Suprapubic skin (tissue), 4 donors: ENCODE measurements at regions not wholly inside any gene's neighbourhood (a gene's known extent, or its start where the extent isn't known, plus 50 kb on each side); places are given as distances from the start of the nearest gene placed in this dataset.

ENCODE experiments used
- DNase-seq, 2 donors: peaks; one replicate each; pipeline ENCODE4 v3.0.0-alpha.2; 2019; ENCODE audit warnings: low spot score in 2 of 2
- H3K27ac ChIP-seq: fragments of 200-600 bp; sonication (generic); one replicate; pipeline ENCODE4 v1.5.1; 2019
- H3K27me3 ChIP-seq: fragments of 200-600 bp; sonication (generic); one replicate; pipeline ENCODE4 v1.5.1; 2019
- H3K36me3 ChIP-seq: fragments of 200-600 bp; sonication (generic); one replicate; pipeline ENCODE4 v1.5.1; 2019
- H3K4me1 ChIP-seq: fragments of 200-600 bp; sonication (generic); one replicate; pipeline ENCODE4 v1.5.1; 2019
- H3K4me3 ChIP-seq: fragments of 200-600 bp; sonication (generic); one replicate; pipeline ENCODE4 v1.5.1; 2019; ENCODE audit warnings: mild to moderate bottlenecking
- H3K9me3 ChIP-seq: fragments of 200-600 bp; sonication (generic); one replicate; pipeline ENCODE4 v1.5.1; 2019
- EP300 ChIP-seq: sonication (generic); formaldehyde crosslinking; IDR thresholded peaks from one replicate; pipeline ENCODE4 v1.6.1; 2017; ENCODE audit warnings: antibody characterized with exemption
- POLR2A ChIP-seq, 2 donors: fragments of 450-650 bp; IDR thresholded peaks; one replicate each; pipeline ENCODE4 v1.6.1; 2017; ENCODE audit warnings: antibody characterized with exemption in 2 of 2, mild to moderate bottlenecking in 2 of 2, moderate library complexity in 2 of 2
- POLR2AphosphoS5 ChIP-seq, 3 donors: sonication (generic); formaldehyde crosslinking; IDR thresholded peaks; one replicate each; pipeline ENCODE4 v1.6.1; 2017; ENCODE audit warnings: antibody characterized with exemption in 3 of 3
- WGBS: methylation state at CpG from one replicate; pipeline ENCODE4 v1.1.5; 2018; 5-methylcytosine and 5-hydroxymethylcytosine counted together
- TF ChIP-seq, protein P1 (sequence below), 2 donors: fragments of 200-600 bp in 1 of 2; fragments of 450-650 bp in 1 of 2; sonication (generic) in 1 of 2; IDR thresholded peaks; one replicate each; pipeline ENCODE4 v1.5.1; 2016 to 2019; ENCODE audit warnings: antibody characterized with exemption in 2 of 2, mild to moderate bottlenecking in 1 of 2, moderate library complexity in 1 of 2

- TF ChIP-seq, protein P1, sequence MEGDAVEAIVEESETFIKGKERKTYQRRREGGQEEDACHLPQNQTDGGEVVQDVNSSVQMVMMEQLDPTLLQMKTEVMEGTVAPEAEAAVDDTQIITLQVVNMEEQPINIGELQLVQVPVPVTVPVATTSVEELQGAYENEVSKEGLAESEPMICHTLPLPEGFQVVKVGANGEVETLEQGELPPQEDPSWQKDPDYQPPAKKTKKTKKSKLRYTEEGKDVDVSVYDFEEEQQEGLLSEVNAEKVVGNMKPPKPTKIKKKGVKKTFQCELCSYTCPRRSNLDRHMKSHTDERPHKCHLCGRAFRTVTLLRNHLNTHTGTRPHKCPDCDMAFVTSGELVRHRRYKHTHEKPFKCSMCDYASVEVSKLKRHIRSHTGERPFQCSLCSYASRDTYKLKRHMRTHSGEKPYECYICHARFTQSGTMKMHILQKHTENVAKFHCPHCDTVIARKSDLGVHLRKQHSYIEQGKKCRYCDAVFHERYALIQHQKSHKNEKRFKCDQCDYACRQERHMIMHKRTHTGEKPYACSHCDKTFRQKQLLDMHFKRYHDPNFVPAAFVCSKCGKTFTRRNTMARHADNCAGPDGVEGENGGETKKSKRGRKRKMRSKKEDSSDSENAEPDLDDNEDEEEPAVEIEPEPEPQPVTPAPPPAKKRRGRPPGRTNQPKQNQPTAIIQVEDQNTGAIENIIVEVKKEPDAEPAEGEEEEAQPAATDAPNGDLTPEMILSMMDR (IDR thresholded peaks at IDR 0.05), result no peak
- TF ChIP-seq EP300, result no peak
- no peak for TF ChIP-seq POLR2AphosphoS5 (IDR thresholded peaks at IDR 0.05)
- TF ChIP-seq POLR2A (IDR thresholded peaks at IDR 0.05), result no peak
- peaks cover 15% of the 10 kb centered on the region for H3K4me1 ChIP-seq
- 91% methylated on average over 4 of the region's 4 CpGs for WGBS
- H3K4me3 ChIP-seq, result no peak overlapping the region
- no peaks in the 10 kb centered on the region for H3K27me3 ChIP-seq
- H3K27ac ChIP-seq, result no peak overlapping the region
- H3K36me3 ChIP-seq, result no peaks in the 10 kb centered on the region
- no peaks in the 10 kb centered on the region for H3K9me3 ChIP-seq
- DNase-seq, result no peak
These were observed 286.5 kb downstream of the ZSWIM6 start for GRCh38 chr5:61618577-61618976.

- TF ChIP-seq POLR2A (IDR thresholded peaks at IDR 0.05), result no peak
- no peak for TF ChIP-seq POLR2AphosphoS5 (IDR thresholded peaks at IDR 0.05)
- TF ChIP-seq, protein P1 (IDR thresholded peaks at IDR 0.05), result no peak
- no peak for TF ChIP-seq EP300
- Histone ChIP-seq H3K9me3 (no peaks in the 10 kb centered on the region), H3K4me3 (no peak overlapping the region), H3K4me1 (peaks cover 15% of the 10 kb centered on the region), H3K27me3 (no peaks in the 10 kb centered on the region), H3K27ac (no peak overlapping the region), H3K36me3 (no peaks in the 10 kb centered on the region)
- DNase-seq, result no peak
- WGBS, result 87% methylated on average over 3 of the region's 3 CpGs
These were observed 287.2 kb downstream of the ZSWIM6 start for GRCh38 chr5:61619289-61619688.

- H3K36me3 ChIP-seq, result no peaks in the 10 kb centered on the region
- no peak overlapping the region for H3K27ac ChIP-seq
- no peaks in the 10 kb centered on the region for H3K9me3 ChIP-seq
- no peak for DNase-seq
- no peak overlapping the region for H3K4me3 ChIP-seq
- H3K27me3 ChIP-seq, result no peaks in the 10 kb centered on the region
- TF ChIP-seq POLR2AphosphoS5 (IDR thresholded peaks at IDR 0.05) (no peak), POLR2A (IDR thresholded peaks at IDR 0.05) (no peak), EP300 (no peak)
- TF ChIP-seq, protein P1 (IDR thresholded peaks at IDR 0.05), result no peak
- peaks cover 20% of the 10 kb centered on the region for H3K4me1 ChIP-seq
- 50% methylated on average over 8 of the region's 8 CpGs for whole genome bisulfite sequencing
These were observed 287.9 kb downstream of the ZSWIM6 start for GRCh38 chr5:61619777-61620518.

DNA sequence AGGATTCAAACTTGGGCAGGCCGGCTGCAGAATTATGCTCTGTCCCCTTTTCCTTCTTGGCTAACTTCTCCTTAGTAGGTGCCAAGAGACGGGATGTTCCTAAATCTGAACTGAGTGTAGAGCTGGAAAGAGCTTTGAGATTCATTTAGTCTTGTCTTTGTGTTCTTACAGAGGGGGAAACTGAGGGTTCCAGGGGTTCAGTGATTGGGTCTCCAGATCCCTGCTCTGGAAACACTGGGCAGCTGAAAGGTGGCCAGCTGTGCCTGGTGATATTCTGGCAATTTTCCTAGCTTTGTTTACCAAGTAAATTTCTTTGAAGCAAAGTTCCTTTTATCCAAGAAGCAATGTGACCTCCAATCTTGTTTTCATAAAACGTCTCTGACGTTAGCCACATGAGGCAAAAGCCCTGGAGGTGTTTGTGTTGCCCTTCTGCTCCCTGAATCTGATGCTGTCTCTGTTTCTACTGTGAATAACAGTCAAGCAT, 288.7 kb downstream of the ZSWIM6 start:
- WGBS, result 31% methylated on average over 4 of the region's 4 CpGs
- Histone ChIP-seq H3K4me3 (no peak overlapping the region), H3K27me3 (no peaks in the 10 kb centered on the region), H3K36me3 (no peaks in the 10 kb centered on the region), H3K27ac (peak overlapping the region; percentile 53), H3K9me3 (no peaks in the 10 kb centered on the region), H3K4me1 (peaks cover 28% of the 10 kb centered on the region)
- no peak for DNase-seq
- TF ChIP-seq POLR2AphosphoS5 (IDR thresholded peaks at IDR 0.05), result no peak
- no peak for TF ChIP-seq EP300
- no peak for TF ChIP-seq POLR2A (IDR thresholded peaks at IDR 0.05)
- TF ChIP-seq, protein P1 (IDR thresholded peaks at IDR 0.05), result no peak

DNA sequence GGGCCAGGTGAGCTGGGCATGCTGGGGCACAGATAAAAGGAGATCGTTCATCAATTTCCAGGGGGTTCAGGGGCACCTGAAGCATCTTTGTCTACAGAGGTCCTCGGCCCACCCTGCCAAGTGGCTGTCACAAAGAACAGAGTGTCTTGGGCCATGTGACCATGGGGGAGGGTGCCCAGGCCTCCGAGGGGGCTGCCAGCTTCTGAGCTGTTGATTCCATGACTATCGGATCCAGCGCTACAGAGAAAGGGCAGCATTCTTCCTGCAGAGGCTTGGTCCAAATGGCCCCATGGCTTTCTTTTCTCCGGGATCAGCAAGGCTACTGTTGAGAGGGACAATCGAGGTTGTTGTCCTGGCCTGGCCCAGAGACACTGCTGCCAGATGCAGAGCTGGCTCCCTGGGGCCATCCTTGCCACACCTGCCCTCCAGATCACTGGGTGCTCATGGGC, 289.2 kb downstream of the ZSWIM6 start:
- H3K36me3 ChIP-seq, result no peaks in the 10 kb centered on the region
- H3K4me3 ChIP-seq, result no peak overlapping the region
- peaks cover 32% of the 10 kb centered on the region for H3K4me1 ChIP-seq
- no peak for DNase-seq
- TF ChIP-seq, protein P1 (IDR thresholded peaks at IDR 0.05), result no peak
- TF ChIP-seq EP300 (no peak), POLR2A (IDR thresholded peaks at IDR 0.05) (no peak), POLR2AphosphoS5 (IDR thresholded peaks at IDR 0.05) (no peak)
- 93% methylated on average over 3 of the region's 7 CpGs for WGBS
- no peaks in the 10 kb centered on the region for H3K27me3 ChIP-seq
- no peaks in the 10 kb centered on the region for H3K9me3 ChIP-seq
- peak overlapping the region; percentile 53 for H3K27ac ChIP-seq
